Activated CD8-positive, alpha-beta memory T cell treated with anti-CD3 and anti-CD28 coated beads for 1 hour (primary cell): ENCODE measurements at regions not wholly inside any gene's neighbourhood (a gene's known extent, or its start where the extent isn't known, plus 50 kb on each side); places are given as distances from the start of the nearest gene placed in this dataset.

ENCODE experiments used
- DNase-seq, 2 donors: peaks; one replicate each; pipeline ENCODE4 v3.0.0-alpha.2; 2020; ENCODE audit warnings: low read depth in 1 of 2; ENCODE audit errors: extremely low read depth in 1 of 2

DNA sequence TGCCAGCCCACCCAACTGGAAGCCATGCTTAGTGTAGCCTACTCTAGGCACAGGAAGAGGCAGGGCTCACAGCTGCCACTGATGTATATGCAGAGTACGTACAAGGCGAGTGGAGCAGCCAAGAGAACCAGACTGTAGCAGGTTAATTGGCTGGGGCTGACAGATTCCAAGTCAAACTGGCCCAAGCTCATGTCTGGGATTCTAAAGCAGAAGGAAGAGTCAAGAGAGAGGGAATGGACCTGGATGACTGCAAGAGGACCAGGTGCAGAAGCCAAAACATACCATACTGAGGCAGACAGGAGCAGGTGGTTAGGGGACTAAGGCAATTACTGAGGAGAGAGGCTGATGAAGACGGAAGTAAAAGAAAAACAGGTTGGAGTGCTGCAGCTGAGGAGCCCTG, 51.3 kb upstream of the LRRN2 start:
- DNase-seq: no peak

DNA sequence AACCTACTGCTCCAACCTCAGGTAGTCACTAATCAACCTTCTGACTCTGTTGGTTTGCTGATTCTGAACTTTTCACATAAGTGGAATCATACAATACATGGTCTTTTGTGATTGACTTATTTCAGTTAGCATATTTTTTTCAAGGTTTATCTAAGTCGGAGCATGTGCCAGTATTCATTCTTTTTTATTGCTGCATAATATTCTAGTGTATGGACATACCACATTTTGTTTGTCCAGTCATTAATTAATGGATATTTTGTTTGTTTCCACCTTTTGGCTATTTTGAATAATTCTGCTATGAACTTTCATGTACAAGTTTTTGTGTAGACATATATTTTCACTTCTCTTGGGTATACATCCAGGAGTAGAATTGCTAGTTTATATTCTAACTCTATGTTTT, 53.0 kb upstream of the LRRN2 start:
- DNase-seq: no peak

DNA sequence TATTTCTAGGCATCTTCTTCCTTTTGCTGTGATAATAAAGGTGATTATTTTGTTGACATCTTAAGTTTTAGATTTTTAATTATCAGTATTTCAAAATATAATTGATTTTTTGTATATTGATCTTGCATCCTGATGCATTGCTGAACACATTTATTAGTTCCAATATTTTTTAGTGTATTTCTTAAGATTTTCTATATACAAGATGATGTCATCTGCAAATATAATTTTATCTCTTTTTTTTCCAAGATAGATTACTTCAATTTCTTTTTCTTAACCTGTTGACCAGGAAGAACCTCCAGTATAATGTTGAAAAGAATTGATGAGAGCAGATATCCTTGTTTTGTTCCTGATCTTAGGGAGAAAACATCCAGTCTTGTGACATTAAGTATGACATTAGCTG, 54.8 kb upstream of the LRRN2 start:
- DNase-seq: no peak

DNA sequence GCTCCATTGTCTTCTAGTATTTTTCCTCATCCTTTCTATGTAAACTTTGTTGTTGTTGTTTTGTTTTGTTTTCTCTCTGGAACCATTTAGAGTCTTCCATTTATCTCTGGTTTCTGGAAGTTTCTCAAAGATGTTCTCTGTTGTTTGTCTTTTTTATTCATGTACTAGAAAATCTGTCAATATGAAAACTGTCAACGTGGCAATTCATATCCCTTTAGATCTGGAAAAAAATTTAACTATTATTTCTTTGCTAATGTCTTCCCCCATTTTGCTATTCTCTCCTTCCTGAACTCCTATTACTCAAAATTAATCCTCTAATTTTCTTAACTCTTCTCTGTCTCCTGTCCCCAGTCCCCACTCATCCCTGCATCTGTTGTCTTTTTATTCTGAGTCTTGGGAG, 55.9 kb upstream of the LRRN2 start:
- no peak for DNase-seq

DNA sequence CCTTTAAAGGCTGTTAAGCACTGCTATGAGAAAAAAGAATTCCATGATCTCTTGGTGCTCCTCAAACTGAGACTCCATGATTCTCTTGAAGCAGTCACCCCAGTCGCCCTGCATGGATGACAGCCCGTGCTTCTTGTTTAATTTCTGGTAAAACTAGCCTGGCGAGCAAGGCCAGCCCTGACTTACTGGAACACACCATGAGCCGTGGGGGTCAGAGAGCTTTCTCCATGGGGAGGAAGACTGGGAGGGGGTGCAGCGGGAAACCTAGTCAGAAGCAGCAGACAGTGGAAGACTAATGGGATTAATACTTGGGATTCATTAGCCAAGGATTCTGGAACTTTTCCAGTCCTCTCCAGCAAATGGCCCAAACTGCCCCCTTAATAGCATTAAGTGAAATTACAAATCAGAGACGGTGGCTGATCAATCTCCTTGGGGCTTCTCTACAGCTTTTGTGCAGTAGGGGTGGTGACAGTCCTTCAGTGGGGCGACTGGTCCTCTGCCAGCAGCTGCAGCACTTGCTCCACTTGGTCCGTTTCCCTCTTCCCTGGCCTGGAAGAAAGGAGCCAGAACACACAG, 57.2 kb upstream of the LRRN2 start:
- no peak for DNase-seq

DNA sequence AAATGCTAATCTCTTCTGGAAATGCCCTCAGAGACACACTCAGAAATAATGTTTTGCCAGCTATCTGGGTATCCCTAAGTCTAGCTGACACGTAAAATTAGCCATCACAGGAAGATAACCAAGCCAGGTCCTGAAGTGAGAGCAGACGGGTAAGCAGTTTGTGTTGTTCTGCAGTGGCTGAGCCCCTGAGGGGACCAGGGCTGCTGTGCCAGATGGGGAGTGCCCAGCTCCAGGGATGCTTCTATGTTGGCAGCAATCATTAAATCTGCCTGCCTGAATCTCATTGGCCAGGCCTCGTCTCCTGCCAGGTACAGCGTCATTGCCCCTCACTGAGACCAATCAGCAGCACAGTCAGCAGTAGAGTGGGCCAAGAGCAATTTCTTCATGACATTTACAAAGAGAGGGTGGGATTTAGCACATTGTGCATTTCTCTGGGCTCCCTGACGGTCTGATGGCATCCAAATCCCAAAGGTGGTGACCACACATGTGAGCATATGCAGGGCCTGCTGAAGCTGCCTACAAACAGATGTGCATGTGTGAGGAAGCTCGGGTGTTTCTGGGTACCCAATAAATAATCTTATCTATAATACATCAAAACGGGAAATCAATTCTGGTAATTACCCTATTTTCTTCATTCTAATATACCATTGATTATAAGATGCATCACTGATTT, 58.7 kb upstream of the LRRN2 start:
- DNase-seq: no peak

DNA sequence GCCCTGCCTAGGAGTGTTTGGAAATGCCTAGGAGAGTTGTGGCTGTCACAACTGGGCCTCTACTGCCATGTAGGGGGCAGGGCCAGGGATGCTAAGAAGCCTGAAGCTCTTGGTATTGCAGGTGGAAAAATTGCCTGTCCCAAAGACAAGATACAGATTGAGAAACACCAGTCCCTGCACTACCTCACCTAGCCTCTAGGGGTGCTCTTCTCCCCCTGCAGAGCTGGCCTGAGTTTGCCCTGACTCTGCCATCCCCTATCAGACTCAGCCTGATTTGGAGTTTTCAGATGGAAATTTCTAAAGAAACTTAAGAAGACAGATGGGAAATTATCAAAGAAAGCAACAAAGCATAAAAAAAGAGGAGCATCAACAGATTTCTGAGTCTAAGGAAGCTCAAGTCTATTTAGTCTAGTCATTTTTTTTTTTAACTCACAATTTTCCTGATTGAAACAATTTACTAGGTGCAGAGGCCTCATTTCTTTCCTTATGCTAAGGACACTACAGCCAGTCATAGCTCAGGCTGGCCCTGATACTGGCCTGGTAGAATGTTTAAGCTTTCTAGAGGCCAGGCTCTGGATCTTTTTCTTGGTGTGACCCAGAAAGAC, 61.4 kb upstream of the LRRN2 start:
- DNase-seq: peak in 1 of 2 donors; percentile 23

DNA sequence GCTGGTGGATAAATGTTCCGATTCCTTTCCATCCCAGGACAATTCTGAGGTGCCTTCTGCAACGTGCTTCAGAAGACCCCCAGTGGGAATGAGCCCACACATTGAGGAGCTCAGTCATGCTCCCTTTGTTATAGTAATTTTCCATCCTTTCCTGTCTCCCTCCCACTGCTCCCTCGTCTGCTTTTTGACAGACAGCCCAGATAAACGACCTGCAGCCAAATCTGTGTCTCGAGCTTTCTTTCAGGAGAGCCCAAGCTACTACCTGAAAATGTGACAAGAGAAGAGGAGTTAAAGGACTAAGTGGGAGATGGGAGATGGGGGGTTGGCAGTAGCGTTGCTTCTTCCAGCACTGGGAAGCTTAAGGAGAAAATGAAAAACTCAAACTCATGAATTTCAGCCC, 65.9 kb upstream of the LRRN2 start:
- no peak for DNase-seq

DNA sequence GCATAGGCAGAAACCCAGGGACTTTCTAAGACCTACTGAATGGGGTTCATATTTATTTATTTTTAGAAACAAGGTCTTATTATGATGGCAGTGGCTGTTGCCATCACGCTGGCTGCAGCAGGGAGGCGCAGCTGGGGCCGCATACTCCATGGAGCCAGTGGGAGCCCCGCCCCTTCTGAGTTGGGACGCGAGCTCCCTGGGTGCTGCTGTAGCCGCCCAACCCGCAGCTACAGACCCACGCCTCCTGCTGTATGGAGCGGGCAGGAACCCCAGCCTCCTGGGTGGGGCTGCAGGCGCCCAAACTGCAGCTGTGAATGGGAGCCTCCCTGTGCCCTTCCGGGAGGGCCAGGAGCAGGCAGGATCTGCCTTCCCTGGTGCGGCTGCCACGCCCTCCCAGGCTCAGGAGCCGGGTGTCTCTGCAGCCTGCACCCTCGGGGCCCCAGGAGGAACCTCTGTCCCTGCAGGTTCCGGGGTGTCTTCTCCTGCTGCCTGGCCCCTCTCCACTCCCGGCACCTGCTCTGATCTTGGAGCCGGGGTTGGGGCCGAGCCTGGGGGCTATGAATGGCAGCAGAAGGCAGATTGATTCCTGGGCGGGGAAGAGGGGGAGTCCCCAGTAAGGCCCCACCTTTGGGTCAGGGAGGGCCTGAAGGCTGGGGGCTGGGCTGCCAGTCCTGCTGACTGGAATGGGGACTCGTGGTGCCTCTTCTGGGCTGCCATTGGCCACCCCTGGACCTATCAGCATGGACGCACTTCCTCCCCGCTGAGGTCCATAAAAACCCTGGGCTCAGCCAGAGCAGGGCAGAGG, 66.5 kb upstream of the LRRN2 start:
- no peak for DNase-seq

DNA sequence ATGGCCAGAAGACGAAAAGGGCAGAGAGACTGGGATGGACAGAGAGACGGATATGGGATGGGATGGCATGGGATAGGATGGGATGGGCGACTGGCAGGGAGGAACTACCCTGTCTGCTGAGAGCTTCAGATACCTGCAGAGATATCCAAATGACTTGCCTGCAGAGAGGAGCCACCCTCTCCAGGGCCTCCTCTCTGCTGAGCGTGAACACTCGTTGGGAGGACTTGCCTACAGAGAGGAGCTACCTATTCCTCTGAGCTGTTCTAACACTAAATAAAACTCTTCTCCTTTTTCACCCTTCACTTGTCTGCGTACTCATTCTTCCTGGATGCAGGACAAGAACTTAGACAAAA, 67.1 kb upstream of the LRRN2 start:
- DNase-seq: no peak

DNA sequence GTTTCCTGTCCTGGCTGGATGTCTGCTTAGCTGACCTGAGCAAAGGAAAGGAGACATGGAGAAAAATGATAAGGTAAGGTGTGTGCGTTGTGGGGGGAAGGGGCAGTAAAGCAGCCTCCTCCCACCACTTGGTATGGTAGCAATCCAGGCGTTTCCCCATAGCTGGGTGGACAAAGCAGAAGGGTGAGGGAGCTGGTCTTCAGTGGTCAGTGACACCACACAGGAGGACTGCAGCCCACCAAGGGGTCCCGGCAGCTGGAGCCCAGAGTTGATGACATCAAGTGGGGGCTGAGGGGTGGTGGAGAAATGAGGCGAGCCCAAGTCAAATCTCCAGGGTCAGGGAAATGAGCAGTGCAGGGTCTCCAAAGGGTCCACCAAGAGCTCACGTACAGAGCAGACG, 69.3 kb upstream of the LRRN2 start:
- no peak for DNase-seq

DNA sequence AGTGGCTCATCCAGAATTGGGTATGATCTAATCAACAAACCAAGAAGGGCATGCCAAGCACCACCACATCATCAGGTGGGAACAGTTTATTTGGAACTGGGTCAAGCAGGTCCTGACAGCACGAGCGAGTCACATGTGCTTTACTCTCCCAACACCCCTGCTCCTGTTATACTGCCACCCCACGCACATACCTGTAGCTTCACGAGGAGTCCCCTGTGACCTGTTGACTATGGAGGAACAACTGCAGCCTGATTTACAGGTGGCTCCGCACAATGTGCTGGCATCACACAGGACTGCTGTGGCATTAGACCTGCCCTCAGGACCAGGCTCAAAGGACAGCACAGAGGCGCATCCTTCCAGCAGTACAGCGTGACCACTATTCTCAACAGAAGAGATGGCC, 70.8 kb upstream of the LRRN2 start:
- DNase-seq: no peak

DNA sequence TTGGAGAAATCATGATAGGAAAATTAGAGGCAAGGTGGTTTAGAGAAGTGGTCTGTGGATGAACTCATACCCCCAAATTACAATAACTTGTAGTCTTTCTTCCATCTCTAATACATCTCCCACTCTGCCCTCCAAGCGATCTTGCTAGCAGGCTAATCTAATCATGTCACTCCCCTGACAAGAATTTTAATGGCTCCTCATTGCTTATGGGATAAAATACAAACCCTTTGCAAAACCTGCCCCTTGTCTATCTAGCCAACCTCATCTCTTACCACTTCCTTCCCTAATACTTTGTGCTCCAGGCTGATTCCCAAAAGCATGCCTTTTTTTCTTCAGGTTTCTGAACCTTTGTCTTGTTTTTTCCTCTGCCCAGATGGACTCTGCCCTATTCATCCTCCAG, 71.3 kb upstream of the LRRN2 start:
- DNase-seq: no peak

DNA sequence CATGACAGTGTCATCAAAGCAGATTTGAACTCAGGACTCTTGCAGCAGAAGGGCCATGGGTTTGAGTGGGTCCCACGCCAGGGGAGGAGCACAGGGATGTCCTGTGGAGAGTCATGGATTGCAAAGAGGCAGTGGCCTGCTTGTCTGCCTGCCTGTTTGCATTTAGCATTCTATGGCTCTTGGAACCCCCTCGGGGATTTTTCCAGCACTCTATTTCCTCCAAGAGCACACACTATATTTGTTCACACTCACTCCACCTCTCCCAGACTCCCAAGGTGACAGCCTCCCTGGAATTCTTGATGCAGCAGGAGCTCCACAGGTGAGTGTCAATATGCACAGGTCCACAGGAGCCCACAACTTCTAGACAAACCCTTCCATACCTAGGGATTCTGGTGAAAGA, 73.1 kb upstream of the LRRN2 start:
- no peak for DNase-seq

DNA sequence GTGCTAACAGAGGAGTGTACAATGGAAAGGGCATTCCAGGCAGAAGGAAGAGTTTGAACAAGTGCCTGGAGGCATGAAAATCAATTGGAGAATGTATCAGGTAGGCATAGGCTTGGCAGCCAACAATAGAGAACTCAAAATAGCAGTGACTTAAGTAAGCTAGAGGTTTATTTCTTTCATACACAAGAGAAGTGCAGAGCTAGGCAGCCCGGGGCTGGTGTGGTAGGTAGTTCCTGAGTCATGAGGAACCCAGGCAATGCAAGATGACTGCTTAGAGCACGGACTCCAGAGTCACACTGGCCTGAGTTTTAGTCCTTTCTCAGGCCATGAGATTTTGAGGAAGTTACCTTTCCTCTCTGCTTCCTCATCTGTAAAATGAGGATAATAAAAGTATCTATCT, 74.8 kb upstream of the LRRN2 start:
- no peak for DNase-seq

DNA sequence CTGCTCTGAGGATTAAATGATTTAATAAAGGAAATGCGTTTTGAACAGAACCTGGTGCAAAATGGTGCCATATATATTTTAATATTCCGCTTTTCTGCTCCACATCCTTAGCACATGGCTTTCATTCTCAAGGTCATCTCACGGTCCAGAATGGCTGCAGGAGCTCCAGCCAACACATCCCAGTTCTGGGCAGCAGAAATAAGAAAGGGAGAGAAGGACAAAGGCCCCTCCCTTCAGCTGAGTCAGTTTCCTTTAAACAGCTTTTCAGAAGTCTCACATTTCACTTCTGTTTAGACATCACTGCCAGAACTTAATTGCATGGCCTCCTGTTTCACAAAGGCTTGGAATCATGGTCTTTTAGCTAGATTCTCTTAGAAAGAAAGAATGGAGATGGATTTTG, 75.2 kb upstream of the LRRN2 start:
- DNase-seq: no peak

DNA sequence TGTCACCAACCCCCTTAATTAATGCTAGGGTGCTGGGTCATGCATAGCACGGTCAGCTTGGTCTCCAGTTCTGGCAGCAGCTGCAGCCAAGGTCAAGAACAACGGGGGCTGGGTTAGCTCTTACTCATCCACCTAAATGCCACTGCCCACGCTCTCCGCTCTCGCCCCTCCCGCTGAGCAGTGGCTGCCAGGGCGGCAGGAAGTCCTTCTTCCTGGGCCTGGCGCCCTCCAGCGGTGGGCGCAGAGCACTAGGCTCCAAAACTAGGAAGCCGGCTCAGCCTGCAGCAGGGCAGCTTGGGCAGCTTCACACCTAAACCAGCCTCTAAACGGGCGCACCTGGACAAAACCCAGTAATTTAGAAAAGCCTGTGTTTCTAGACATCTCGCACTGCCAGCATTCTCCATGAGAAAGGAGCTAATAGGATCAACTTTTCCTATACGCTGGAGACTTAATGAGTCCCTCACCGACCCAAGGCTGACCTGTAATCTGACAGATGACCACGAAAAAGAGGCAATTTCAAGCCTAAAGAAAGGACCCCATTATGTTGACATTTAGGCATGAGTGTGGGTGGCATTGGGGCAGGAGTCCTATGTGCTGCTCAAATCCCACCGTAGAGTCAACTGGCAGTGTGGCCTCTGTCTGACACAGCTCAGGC, 78.4 kb upstream of the LRRN2 start:
- DNase-seq: peak in 1 of 2 donors; percentile 47

DNA sequence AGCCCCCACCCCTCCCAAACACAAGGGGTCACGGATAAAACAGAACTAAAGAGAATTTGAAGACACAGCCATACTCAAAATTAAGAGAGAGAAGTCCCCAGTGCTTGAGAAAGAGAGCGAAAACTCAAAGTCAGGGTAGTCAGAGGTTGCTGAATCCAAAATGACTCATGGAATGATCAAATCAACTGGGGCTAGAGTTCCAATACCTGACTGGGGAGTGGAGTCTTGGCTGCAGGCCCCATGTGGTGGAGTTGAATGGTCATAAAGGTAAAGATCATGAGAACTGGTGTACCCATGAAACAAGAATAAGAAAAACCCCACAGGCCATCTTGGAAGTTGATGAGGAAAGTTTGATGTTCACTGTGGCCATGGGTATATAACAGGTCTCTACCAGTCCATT, 84.5 kb upstream of the LRRN2 start:
- DNase-seq: no peak

DNA sequence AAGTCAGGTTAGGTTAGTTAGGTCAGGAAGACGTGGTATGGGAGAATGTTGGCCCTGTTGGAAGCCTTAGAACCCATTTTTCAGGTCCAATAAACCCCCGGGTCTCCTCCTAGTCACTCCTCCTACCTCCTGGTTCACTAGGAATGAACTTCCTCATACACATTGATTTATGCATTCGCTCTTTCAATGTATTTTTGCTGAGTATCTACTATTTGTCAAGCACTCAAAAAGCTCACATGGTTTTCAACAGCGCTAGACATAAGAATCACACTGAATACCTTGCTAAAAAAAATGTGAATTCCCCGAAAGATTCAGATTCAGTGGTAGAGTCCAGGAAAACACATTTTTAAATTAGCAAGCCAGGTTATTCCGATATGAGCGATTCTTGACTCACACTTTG, 85.8 kb upstream of the LRRN2 start:
- no peak for DNase-seq

DNA sequence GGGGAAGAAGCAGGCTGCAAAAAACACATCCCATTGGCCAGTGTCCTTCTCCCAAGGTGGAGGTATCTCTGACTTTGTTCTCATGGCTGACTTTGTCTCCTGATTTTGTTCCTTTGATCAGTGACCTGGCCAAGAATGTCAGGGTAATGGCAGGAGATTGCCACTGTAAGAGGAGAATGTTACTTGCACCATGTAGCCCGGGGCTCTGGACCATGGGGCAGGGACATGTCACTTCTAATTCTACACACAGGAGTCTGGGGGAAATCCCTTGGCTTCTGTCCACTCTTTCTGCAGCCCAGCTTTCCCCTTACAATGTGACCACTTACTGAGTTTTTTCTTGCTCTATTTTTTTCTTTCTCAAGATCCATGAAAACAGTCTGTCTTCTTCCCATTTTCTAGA, 87.7 kb upstream of the LRRN2 start:
- DNase-seq: no peak

DNA sequence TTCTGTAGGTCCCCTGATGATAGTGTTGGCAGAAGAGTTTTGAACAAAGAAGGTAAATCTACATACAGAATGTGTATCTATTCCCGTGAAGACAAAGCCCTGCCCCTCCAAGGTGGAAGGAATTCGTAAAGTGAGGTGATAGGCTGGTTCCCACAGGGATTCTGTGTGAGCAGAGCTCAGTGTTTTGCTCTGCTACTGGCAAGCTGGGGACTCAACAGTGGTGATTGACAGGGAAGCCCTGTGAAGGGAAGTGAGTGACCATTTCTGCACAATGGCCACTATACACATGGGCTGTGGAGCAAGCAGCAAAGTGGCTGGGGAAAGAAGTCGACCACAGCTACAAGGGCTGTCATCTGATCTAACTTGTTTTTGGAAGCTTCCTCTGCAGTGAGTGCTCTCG, 90.0 kb upstream of the LRRN2 start:
- DNase-seq: no peak

DNA sequence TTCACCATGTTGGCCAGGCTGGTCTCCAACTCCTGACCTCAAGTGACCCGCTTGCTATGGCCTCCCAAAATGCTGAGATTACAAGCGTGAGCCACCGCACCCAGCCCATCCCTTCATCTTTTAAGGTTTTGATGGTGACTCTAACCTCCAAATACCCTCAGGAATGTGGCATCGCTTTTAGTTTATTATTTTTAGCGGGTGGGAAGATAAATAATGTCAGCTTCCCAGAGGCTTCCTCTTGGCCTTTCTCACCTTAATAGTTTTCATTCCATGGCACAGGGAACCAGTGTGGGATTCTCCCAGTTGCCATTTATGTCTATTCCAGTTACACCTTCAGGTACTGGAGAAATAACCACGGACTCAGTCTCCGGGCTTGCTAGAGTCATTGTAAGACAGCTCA, 92.1 kb upstream of the LRRN2 start:
- no peak for DNase-seq
